Activated naive CD4-positive, alpha-beta T cell treated with anti-CD3 and anti-CD28 coated beads, Interleukin-2, amount 10 ng/mL, durations not matched to agents 7 days and 5 days (primary cell): ENCODE measurements at regions not wholly inside any gene's neighbourhood (a gene's known extent, or its start where the extent isn't known, plus 50 kb on each side); places are given as distances from the start of the nearest gene placed in this dataset.

Experiments
- CTCF ChIA-PET: fragments of 350-600 bp; sonication (Branson Sonifier 250); formaldehyde crosslinking; loops from one replicate; lab custom pipeline; 2021; ENCODE audit warnings: antibody characterized with exemption; lab: Charles Lee
- DNase-seq: peaks from one replicate; pipeline ENCODE4 v3.0.0-alpha.2; 2020
- H3K27ac Mint-ChIP-seq: one replicate; pipeline ENCODE4 v1.8.0; 2021; ENCODE audit warnings: mild to moderate bottlenecking, moderate library complexity, mixed read lengths
- H3K27me3 Mint-ChIP-seq: one replicate; pipeline ENCODE4 v1.8.0; 2021; ENCODE audit warnings: mild to moderate bottlenecking, mixed read lengths
- H3K36me3 Mint-ChIP-seq: one replicate; pipeline ENCODE4 v1.8.0; 2021; ENCODE audit warnings: mixed read lengths
- H3K4me1 Mint-ChIP-seq: one replicate; pipeline ENCODE4 v1.8.0; 2021; ENCODE audit warnings: mixed read lengths
- H3K4me3 Mint-ChIP-seq: one replicate; pipeline ENCODE4 v1.8.0; 2021; ENCODE audit warnings: mild to moderate bottlenecking, moderate library complexity, mixed read lengths
- H3K9me3 Mint-ChIP-seq: one replicate; pipeline ENCODE4 v1.8.0; 2021; ENCODE audit warnings: mixed read lengths

GRCh38 chr21:16569679-16570078 is 839.9 kb downstream of the USP25 start:
- Mint-ChIP-seq H3K27ac (no peak overlapping the region), H3K27me3 (no peaks in the 10 kb centered on the region), H3K36me3 (no peaks in the 10 kb centered on the region), H3K4me3 (no peak overlapping the region), H3K9me3 (peaks cover 1% of the 10 kb centered on the region), H3K4me1 (no peaks in the 10 kb centered on the region)
- DNase-seq, result no peak
- CTCF ChIA-PET, result no interaction called here

GRCh38 chr21:16570171-16570570 is 840.4 kb downstream of the USP25 start:
- Mint-ChIP-seq H3K36me3 (no peaks in the 10 kb centered on the region), H3K27me3 (no peaks in the 10 kb centered on the region), H3K4me1 (no peaks in the 10 kb centered on the region), H3K4me3 (no peak overlapping the region), H3K9me3 (peaks cover 1% of the 10 kb centered on the region), H3K27ac (no peak overlapping the region)
- CTCF ChIA-PET, result no interaction called here
- no peak for DNase-seq

GRCh38 chr21:16570856-16571255 is 841.1 kb downstream of the USP25 start:
- DNase-seq, result no peak
- H3K9me3 Mint-ChIP-seq, result peaks cover 1% of the 10 kb centered on the region
- no peaks in the 10 kb centered on the region for H3K4me1 Mint-ChIP-seq
- CTCF ChIA-PET, result no interaction called here
- H3K27ac Mint-ChIP-seq, result no peak overlapping the region
- H3K36me3 Mint-ChIP-seq, result no peaks in the 10 kb centered on the region
- no peaks in the 10 kb centered on the region for H3K27me3 Mint-ChIP-seq
- H3K4me3 Mint-ChIP-seq, result no peak overlapping the region

GRCh38 chr21:16571594-16571993 is 841.8 kb downstream of the USP25 start:
- Mint-ChIP-seq H3K27me3 (no peaks in the 10 kb centered on the region), H3K27ac (no peak overlapping the region), H3K4me3 (no peak overlapping the region), H3K36me3 (no peaks in the 10 kb centered on the region), H3K4me1 (no peaks in the 10 kb centered on the region), H3K9me3 (peaks cover 1% of the 10 kb centered on the region)
- no peak for DNase-seq
- CTCF ChIA-PET, result no interaction called here

- CTCF ChIA-PET, result no interaction called here
- peaks cover 1% of the 10 kb centered on the region for H3K9me3 Mint-ChIP-seq
Observed at GRCh38 chr21:16572032-16572431, 842.2 kb downstream of the USP25 start.

GRCh38 chr21:16573578-16573977 is 843.8 kb downstream of the USP25 start:
- H3K36me3 Mint-ChIP-seq, result no peaks in the 10 kb centered on the region
- H3K4me1 Mint-ChIP-seq, result no peaks in the 10 kb centered on the region
- no peak overlapping the region for H3K4me3 Mint-ChIP-seq
- no peaks in the 10 kb centered on the region for H3K27me3 Mint-ChIP-seq
- H3K9me3 Mint-ChIP-seq, result peaks cover 1% of the 10 kb centered on the region
- CTCF ChIA-PET, result no interaction called here
- H3K27ac Mint-ChIP-seq, result no peak overlapping the region
- no peak for DNase-seq

More at GRCh38 chr21:16572032-16572431, 842.2 kb downstream of the USP25 start:
- H3K36me3 Mint-ChIP-seq, result no peaks in the 10 kb centered on the region
- DNase-seq, result no peak
- H3K4me1 Mint-ChIP-seq, result no peaks in the 10 kb centered on the region
- no peak overlapping the region for H3K4me3 Mint-ChIP-seq
- H3K27me3 Mint-ChIP-seq, result no peaks in the 10 kb centered on the region
- no peak overlapping the region for H3K27ac Mint-ChIP-seq

- CTCF ChIA-PET, result no interaction called here
- H3K27me3 Mint-ChIP-seq, result no peaks in the 10 kb centered on the region
- no peak overlapping the region for H3K27ac Mint-ChIP-seq
- no peak overlapping the region for H3K4me3 Mint-ChIP-seq
- H3K4me1 Mint-ChIP-seq, result no peaks in the 10 kb centered on the region
- no peaks in the 10 kb centered on the region for H3K36me3 Mint-ChIP-seq
- no peak for DNase-seq
- H3K9me3 Mint-ChIP-seq, result no peaks in the 10 kb centered on the region
Observed at GRCh38 chr21:16577975-16578374, 848.2 kb downstream of the USP25 start.

GRCh38 chr21:16578912-16579311 is 849.1 kb downstream of the USP25 start:
- H3K36me3 Mint-ChIP-seq, result no peaks in the 10 kb centered on the region
- CTCF ChIA-PET, result interaction anchor here (0.6 kb wide), 1 partner anchor 1344 kb away, joined by 3 read pairs; no protein-coding TSS in a partner anchor
- H3K9me3 Mint-ChIP-seq, result peaks cover 3% of the 10 kb centered on the region
- H3K4me3 Mint-ChIP-seq, result no peak overlapping the region
- DNase-seq, result no peak
- no peaks in the 10 kb centered on the region for H3K27me3 Mint-ChIP-seq
- H3K27ac Mint-ChIP-seq, result no peak overlapping the region
- H3K4me1 Mint-ChIP-seq, result no peaks in the 10 kb centered on the region

GRCh38 chr21:16579538-16579937 is 849.8 kb downstream of the USP25 start:
- CTCF ChIA-PET, result no interaction called here
- no peaks in the 10 kb centered on the region for H3K36me3 Mint-ChIP-seq
- no peak for DNase-seq

GRCh38 chr21:16580661-16581060 is 850.9 kb downstream of the USP25 start:
- Mint-ChIP-seq H3K4me3 (no peak overlapping the region), H3K9me3 (peaks cover 3% of the 10 kb centered on the region), H3K27me3 (no peaks in the 10 kb centered on the region), H3K36me3 (no peaks in the 10 kb centered on the region), H3K27ac (no peak overlapping the region), H3K4me1 (no peaks in the 10 kb centered on the region)
- CTCF ChIA-PET, result no interaction called here
- DNase-seq, result no peak

More at GRCh38 chr21:16579538-16579937, 849.8 kb downstream of the USP25 start:
- H3K27ac Mint-ChIP-seq, result no peak overlapping the region
- no peak overlapping the region for H3K4me3 Mint-ChIP-seq
- H3K9me3 Mint-ChIP-seq, result peaks cover 3% of the 10 kb centered on the region
- no peaks in the 10 kb centered on the region for H3K27me3 Mint-ChIP-seq
- no peaks in the 10 kb centered on the region for H3K4me1 Mint-ChIP-seq

GRCh38 chr21:16583556-16583955 is 853.8 kb downstream of the USP25 start:
- no peak overlapping the region for H3K27ac Mint-ChIP-seq
- H3K36me3 Mint-ChIP-seq, result no peaks in the 10 kb centered on the region
- H3K27me3 Mint-ChIP-seq, result no peaks in the 10 kb centered on the region
- CTCF ChIA-PET, result no interaction called here
- H3K4me3 Mint-ChIP-seq, result no peak overlapping the region
- no peak for DNase-seq
- no peaks in the 10 kb centered on the region for H3K4me1 Mint-ChIP-seq
- peaks cover 3% of the 10 kb centered on the region for H3K9me3 Mint-ChIP-seq

- no peaks in the 10 kb centered on the region for H3K27me3 Mint-ChIP-seq
- H3K4me1 Mint-ChIP-seq, result no peaks in the 10 kb centered on the region
- H3K36me3 Mint-ChIP-seq, result no peaks in the 10 kb centered on the region
- no peak for DNase-seq
- CTCF ChIA-PET, result no interaction called here
- H3K9me3 Mint-ChIP-seq, result peaks cover 3% of the 10 kb centered on the region
- H3K27ac Mint-ChIP-seq, result no peak overlapping the region
- no peak overlapping the region for H3K4me3 Mint-ChIP-seq
Observed at GRCh38 chr21:16584756-16585155, 855.0 kb downstream of the USP25 start.

GRCh38 chr21:16585896-16586295 is 856.1 kb downstream of the USP25 start:
- Mint-ChIP-seq H3K36me3 (no peaks in the 10 kb centered on the region), H3K4me1 (no peaks in the 10 kb centered on the region), H3K27me3 (no peaks in the 10 kb centered on the region), H3K4me3 (no peak overlapping the region), H3K27ac (no peak overlapping the region), H3K9me3 (peaks cover 3% of the 10 kb centered on the region)
- no peak for DNase-seq
- CTCF ChIA-PET, result no interaction called here

- Mint-ChIP-seq H3K27ac (no peak overlapping the region), H3K36me3 (no peaks in the 10 kb centered on the region), H3K4me3 (no peak overlapping the region), H3K9me3 (peaks cover 3% of the 10 kb centered on the region), H3K27me3 (no peaks in the 10 kb centered on the region), H3K4me1 (no peaks in the 10 kb centered on the region)
- no peak for DNase-seq
- CTCF ChIA-PET, result no interaction called here
Observed at GRCh38 chr21:16587141-16587581, 857.4 kb downstream of the USP25 start.

- Mint-ChIP-seq H3K36me3 (no peaks in the 10 kb centered on the region), H3K4me3 (no peak overlapping the region), H3K27ac (no peak overlapping the region), H3K4me1 (no peaks in the 10 kb centered on the region), H3K9me3 (peaks cover 3% of the 10 kb centered on the region), H3K27me3 (no peaks in the 10 kb centered on the region)
- CTCF ChIA-PET, result no interaction called here
- no peak for DNase-seq
Observed at GRCh38 chr21:16587681-16588375, 858.0 kb downstream of the USP25 start.
